Naive thymus-derived CD4-positive, alpha-beta T cell (primary cell): ENCODE measurements at regions not wholly inside any gene's neighbourhood (a gene's known extent, or its start where the extent isn't known, plus 50 kb on each side); places are given as distances from the start of the nearest gene placed in this dataset.

Experiments
- ATAC-seq: fragments of 150-1000 bp; cut with Tn5 transposase; 2 replicates; pipeline ENCODE4 v1.10.0; 2021; ENCODE audit warnings: mild to moderate bottlenecking, moderate library complexity
- CTCF ChIA-PET: fragments of 350-600 bp; sonication (Branson Sonifier 250); formaldehyde crosslinking; loops from one replicate; lab custom pipeline; 2021; ENCODE audit warnings: antibody characterized with exemption; lab: Charles Lee
- POLR2A ChIA-PET: fragments of 350-600 bp; sonication (Branson Sonifier 250); formaldehyde crosslinking; loops from one replicate; lab custom pipeline; 2021; ENCODE audit warnings: antibody characterized with exemption, inconsistent platforms; lab: Charles Lee
- DNase-seq, 9 donors: peaks; one replicate each; pipeline versions ENCODE4 v3.0.0 to v3.0.0-alpha.2; 2020 to 2022; ENCODE audit warnings: mixed read lengths in 1 of 9
- H3K27ac ChIP-seq: one replicate; pipeline ENCODE4 v1.7.0; 2013; ENCODE audit warnings: mild to moderate bottlenecking, low read depth, low read length, moderate library complexity
- H3K27me3 ChIP-seq, 2 donors: one replicate each; pipeline ENCODE4 v1.7.0; 2013; ENCODE audit warnings: low read length in 2 of 2, mild to moderate bottlenecking in 2 of 2, moderate library complexity in 2 of 2; ENCODE audit not compliant: control insufficient read depth in 2 of 2, insufficient read depth in 2 of 2
- H3K36me3 ChIP-seq, 3 experiments: 1 replicate in 2 of 3; 2 replicates in 1 of 3; pipeline ENCODE4 v1.7.0; 2013; ENCODE audit warnings: low read length in 3 of 3, mild to moderate bottlenecking in 3 of 3, moderate library complexity in 1 of 3; ENCODE audit not compliant: insufficient read depth in 3 of 3, control insufficient read depth in 2 of 3
- H3K4me1 ChIP-seq, 2 donors: one replicate each; pipeline ENCODE4 v1.7.0; 2013; ENCODE audit warnings: low read length in 2 of 2, mild to moderate bottlenecking in 2 of 2, moderate library complexity in 1 of 2; ENCODE audit not compliant: control insufficient read depth in 2 of 2, insufficient read depth in 2 of 2
- H3K4me3 ChIP-seq: 2 replicates; pipeline ENCODE4 v1.7.0; 2013; ENCODE audit warnings: mild to moderate bottlenecking, low read length
- H3K9me3 ChIP-seq, 3 experiments: 1 replicate in 2 of 3; 2 replicates in 1 of 3; pipeline ENCODE4 v1.7.0; 2013; ENCODE audit warnings: low read length in 3 of 3; ENCODE audit not compliant: control insufficient read depth in 2 of 3
- H3K27ac Mint-ChIP-seq, 9 donors: one replicate each; pipeline ENCODE4 v1.8.0; 2020 to 2022; ENCODE audit warnings: mixed read lengths in 9 of 9, mild to moderate bottlenecking in 8 of 9, moderate library complexity in 5 of 9, inconsistent platforms in 2 of 9
- H3K27me3 Mint-ChIP-seq, 5 donors: one replicate each; pipeline ENCODE4 v1.8.0; 2021 to 2022; ENCODE audit warnings: mixed read lengths in 5 of 5, mild to moderate bottlenecking in 1 of 5
- H3K36me3 Mint-ChIP-seq, 5 donors: one replicate each; pipeline ENCODE4 v1.8.0; 2020 to 2022; ENCODE audit warnings: mixed read lengths in 5 of 5, mild to moderate bottlenecking in 3 of 5, inconsistent platforms in 1 of 5
- H3K4me1 Mint-ChIP-seq, 7 donors: one replicate each; pipeline ENCODE4 v1.8.0; 2020 to 2022; ENCODE audit warnings: mixed read lengths in 7 of 7, mild to moderate bottlenecking in 3 of 7, inconsistent platforms in 1 of 7
- H3K4me3 Mint-ChIP-seq, 10 donors: one replicate each; pipeline ENCODE4 v1.8.0; 2020 to 2022; ENCODE audit warnings: mild to moderate bottlenecking in 10 of 10, mixed read lengths in 10 of 10, moderate library complexity in 6 of 10, inconsistent platforms in 2 of 10
- H3K9me3 Mint-ChIP-seq, 11 donors: one replicate each; pipeline ENCODE4 v1.8.0; 2020 to 2022; ENCODE audit warnings: mixed read lengths in 11 of 11, mild to moderate bottlenecking in 4 of 11, inconsistent platforms in 1 of 11, moderate library complexity in 1 of 11
- intact Hi-C, 2 donors: fragments of 100-400 bp; cut with micrococcal nuclease; formaldehyde crosslinking; loops; one replicate each; pipeline ENCODE4 v1.15.1; 2023

- intact Hi-C loops, result no loop called here
- ChIA-PET POLR2A (no interaction called here), CTCF (no interaction called here)
- no peaks in the 10 kb centered on the region for H3K27me3 Mint-ChIP-seq
- no peak overlapping the region for H3K4me3 ChIP-seq
- H3K27me3 ChIP-seq, result no peaks in the 10 kb centered on the region
- H3K4me1 Mint-ChIP-seq, result no peaks in the 10 kb centered on the region
- H3K36me3 ChIP-seq, result no peaks in the 10 kb centered on the region
- no peak overlapping the region for H3K27ac ChIP-seq
- H3K36me3 Mint-ChIP-seq, result no peaks in the 10 kb centered on the region
- ATAC-seq, result no peak
- H3K27ac Mint-ChIP-seq, result no peak overlapping the region
- no peaks in the 10 kb centered on the region for H3K9me3 ChIP-seq
- DNase-seq, result no peak
- H3K4me1 ChIP-seq, result no peaks in the 10 kb centered on the region
- peaks cover 0 to 20% (median 7%) of the 10 kb centered on the region in 11 donors for H3K9me3 Mint-ChIP-seq
- H3K4me3 Mint-ChIP-seq, result no peak overlapping the region
Measured at GRCh38 chr11:37574361-37574760, 976.3 kb upstream of the RAG2 start.

GRCh38 chr11:37572491-37573171 lies 974.6 kb upstream of the RAG2 start:
- no peak for DNase-seq
- H3K9me3 ChIP-seq, result no peaks in the 10 kb centered on the region
- ATAC-seq, result no peak
- Mint-ChIP-seq H3K4me1 (no peaks in the 10 kb centered on the region), H3K4me3 (no peak overlapping the region), H3K27me3 (no peaks in the 10 kb centered on the region), H3K9me3 (peaks cover 0 to 20% (median 7%) of the 10 kb centered on the region in 11 donors), H3K27ac (no peak overlapping the region), H3K36me3 (no peaks in the 10 kb centered on the region)
- intact Hi-C loops, result no loop called here
- H3K4me3 ChIP-seq, result no peak overlapping the region
- H3K27me3 ChIP-seq, result no peaks in the 10 kb centered on the region
- no peaks in the 10 kb centered on the region for H3K4me1 ChIP-seq
- H3K27ac ChIP-seq, result no peak overlapping the region
- ChIA-PET POLR2A (no interaction called here), CTCF (no interaction called here)
- no peaks in the 10 kb centered on the region for H3K36me3 ChIP-seq

GRCh38 chr11:37571246-37571645 lies 973.2 kb upstream of the RAG2 start:
- no peaks in the 10 kb centered on the region for H3K9me3 ChIP-seq
- no peaks in the 10 kb centered on the region for H3K36me3 Mint-ChIP-seq
- no peaks in the 10 kb centered on the region for H3K36me3 ChIP-seq
- H3K9me3 Mint-ChIP-seq, result peaks cover 0 to 20% (median 7%) of the 10 kb centered on the region in 11 donors
- ChIA-PET POLR2A (no interaction called here), CTCF (no interaction called here)
- H3K4me3 ChIP-seq, result no peak overlapping the region
- H3K4me3 Mint-ChIP-seq, result no peak overlapping the region
- no peaks in the 10 kb centered on the region for H3K4me1 Mint-ChIP-seq
- no peak overlapping the region for H3K27ac ChIP-seq
- intact Hi-C loops, result no loop called here
- ATAC-seq (no peak), DNase-seq (no peak)
- no peaks in the 10 kb centered on the region for H3K27me3 Mint-ChIP-seq
- H3K27ac Mint-ChIP-seq, result no peak overlapping the region
- H3K27me3 ChIP-seq, result no peaks in the 10 kb centered on the region
- no peaks in the 10 kb centered on the region for H3K4me1 ChIP-seq

- H3K27me3 ChIP-seq, result no peaks in the 10 kb centered on the region
- H3K4me1 ChIP-seq, result no peaks in the 10 kb centered on the region
- DNase-seq (no peak), ATAC-seq (no peak)
- intact Hi-C loops, result no loop called here
- no peaks in the 10 kb centered on the region for H3K9me3 ChIP-seq
- Mint-ChIP-seq H3K4me3 (no peak overlapping the region), H3K4me1 (no peaks in the 10 kb centered on the region), H3K27me3 (no peaks in the 10 kb centered on the region), H3K9me3 (peaks cover 0 to 17% (median 0%) of the 10 kb centered on the region in 11 donors), H3K27ac (no peak overlapping the region), H3K36me3 (no peaks in the 10 kb centered on the region)
- ChIA-PET CTCF (no interaction called here), POLR2A (no interaction called here)
- H3K27ac ChIP-seq, result no peak overlapping the region
- no peaks in the 10 kb centered on the region for H3K36me3 ChIP-seq
- H3K4me3 ChIP-seq, result no peak overlapping the region
Measured at GRCh38 chr11:37560991-37561390, 963.0 kb upstream of the RAG2 start.

GRCh38 chr11:37560346-37560745 lies 962.3 kb upstream of the RAG2 start:
- intact Hi-C loops, result no loop called here

GRCh38 chr11:37558619-37559210 lies 960.7 kb upstream of the RAG2 start:
- Mint-ChIP-seq H3K36me3 (no peaks in the 10 kb centered on the region), H3K27ac (no peak overlapping the region), H3K27me3 (no peaks in the 10 kb centered on the region), H3K9me3 (peaks cover 0 to 12% (median 0%) of the 10 kb centered on the region in 11 donors), H3K4me1 (no peaks in the 10 kb centered on the region), H3K4me3 (no peak overlapping the region)
- Histone ChIP-seq H3K4me1 (no peaks in the 10 kb centered on the region), H3K27ac (no peak overlapping the region), H3K36me3 (no peaks in the 10 kb centered on the region), H3K27me3 (no peaks in the 10 kb centered on the region), H3K9me3 (no peaks in the 10 kb centered on the region), H3K4me3 (no peak overlapping the region)
- DNase-seq (no peak), ATAC-seq (no peak)
- ChIA-PET POLR2A (no interaction called here), CTCF (no interaction called here)
- intact Hi-C loops, result no loop called here

More at GRCh38 chr11:37560346-37560745, 962.3 kb upstream of the RAG2 start:
- ATAC-seq (no peak), DNase-seq (no peak)
- H3K36me3 ChIP-seq, result no peaks in the 10 kb centered on the region
- ChIA-PET POLR2A (no interaction called here), CTCF (interaction anchor here (0.7 kb wide), 1 partner anchor 149 kb away, joined by 3 read pairs; no protein-coding TSS in a partner anchor)
- peaks cover 0 to 17% (median 0%) of the 10 kb centered on the region in 11 donors for H3K9me3 Mint-ChIP-seq
- no peaks in the 10 kb centered on the region for H3K27me3 ChIP-seq
- no peaks in the 10 kb centered on the region for H3K27me3 Mint-ChIP-seq
- H3K9me3 ChIP-seq, result no peaks in the 10 kb centered on the region
- no peak overlapping the region for H3K27ac Mint-ChIP-seq
- H3K4me1 ChIP-seq, result no peaks in the 10 kb centered on the region
- H3K4me3 ChIP-seq, result no peak overlapping the region
- H3K4me3 Mint-ChIP-seq, result no peak overlapping the region
- no peaks in the 10 kb centered on the region for H3K4me1 Mint-ChIP-seq
- H3K36me3 Mint-ChIP-seq, result no peaks in the 10 kb centered on the region
- no peak overlapping the region for H3K27ac ChIP-seq

GRCh38 chr11:37557990-37558389 lies 960.0 kb upstream of the RAG2 start:
- Mint-ChIP-seq H3K36me3 (no peaks in the 10 kb centered on the region), H3K27ac (no peak overlapping the region), H3K4me3 (no peak overlapping the region), H3K27me3 (no peaks in the 10 kb centered on the region), H3K4me1 (no peaks in the 10 kb centered on the region), H3K9me3 (peaks cover 0 to 12% (median 0%) of the 10 kb centered on the region in 11 donors)
- CTCF ChIA-PET, result no interaction called here
- POLR2A ChIA-PET, result no interaction called here
- DNase-seq (no peak), ATAC-seq (no peak)
- intact Hi-C loops, result no loop called here
- Histone ChIP-seq H3K4me1 (no peaks in the 10 kb centered on the region), H3K36me3 (no peaks in the 10 kb centered on the region), H3K27ac (no peak overlapping the region), H3K9me3 (no peaks in the 10 kb centered on the region), H3K4me3 (no peak overlapping the region), H3K27me3 (no peaks in the 10 kb centered on the region)
